Osteocyte (in vitro differentiated cells): ENCODE measurements at regions not wholly inside any gene's neighbourhood (a gene's known extent, or its start where the extent isn't known, plus 50 kb on each side); places are given as distances from the start of the nearest gene placed in this dataset.

ENCODE experiments used
- DNase-seq: peaks from one replicate; pipeline ENCODE4 v3.0.0; 2021; ENCODE audit warnings: mixed read lengths; ENCODE audit not compliant: unreplicated experiment; ENCODE audit errors: extremely low spot score
- H3K27ac Mint-ChIP-seq: one replicate; pipeline ENCODE4 v1.8.0; 2021; ENCODE audit warnings: mild to moderate bottlenecking, mixed read lengths; ENCODE audit not compliant: unreplicated experiment
- H3K27me3 Mint-ChIP-seq: one replicate; pipeline ENCODE4 v1.8.0; 2021; ENCODE audit warnings: mixed read lengths; ENCODE audit not compliant: unreplicated experiment
- H3K36me3 Mint-ChIP-seq: one replicate; pipeline ENCODE4 v1.8.0; 2021; ENCODE audit warnings: mixed read lengths; ENCODE audit not compliant: unreplicated experiment
- H3K4me1 Mint-ChIP-seq: one replicate; pipeline ENCODE4 v1.8.0; 2021; ENCODE audit warnings: mixed read lengths; ENCODE audit not compliant: unreplicated experiment
- H3K4me3 Mint-ChIP-seq: one replicate; pipeline ENCODE4 v1.8.0; 2021; ENCODE audit warnings: mild to moderate bottlenecking, moderate library complexity, mixed read lengths; ENCODE audit not compliant: unreplicated experiment
- H3K9me3 Mint-ChIP-seq: one replicate; pipeline ENCODE4 v1.8.0; 2021; ENCODE audit warnings: mixed read lengths; ENCODE audit not compliant: unreplicated experiment
- TF ChIP-seq, protein P1 (sequence below): fragments of 200-600 bp; sonication (generic); IDR thresholded peaks from 2 replicates; pipeline ENCODE4 v1.5.0; 2021; ENCODE audit warnings: antibody characterized with exemption, mild to moderate bottlenecking, moderate library complexity

DNA sequence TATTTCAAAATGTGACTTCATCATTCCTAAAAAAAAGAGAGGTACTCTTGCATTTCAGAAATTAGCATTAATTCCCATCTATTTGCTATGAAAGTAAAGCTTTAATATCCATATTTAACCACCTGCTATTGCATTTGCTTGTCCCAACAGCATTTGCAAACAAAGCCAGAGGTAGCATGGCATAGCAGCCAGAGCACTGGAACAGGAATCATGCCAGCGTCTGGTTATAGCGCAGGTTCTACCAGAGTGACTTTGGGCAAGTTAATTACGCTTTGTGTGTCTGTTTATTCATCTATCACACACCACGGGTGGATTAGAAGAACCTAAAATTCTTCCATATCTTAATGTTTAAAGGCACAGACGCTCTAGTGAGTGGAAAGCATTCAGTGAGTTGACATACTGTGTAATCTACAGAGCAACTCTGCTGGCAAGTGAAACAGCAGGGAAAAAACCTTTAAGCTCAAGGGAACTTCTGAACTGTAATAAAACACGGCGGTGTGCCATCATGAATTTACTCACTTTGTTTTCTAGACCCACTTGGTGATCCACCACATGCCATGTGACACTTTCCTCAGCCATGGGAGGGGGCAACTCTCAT lies 76.6 kb upstream of the QRFPR start:
- H3K27ac Mint-ChIP-seq, result no peak overlapping the region
- no peak for DNase-seq

DNA sequence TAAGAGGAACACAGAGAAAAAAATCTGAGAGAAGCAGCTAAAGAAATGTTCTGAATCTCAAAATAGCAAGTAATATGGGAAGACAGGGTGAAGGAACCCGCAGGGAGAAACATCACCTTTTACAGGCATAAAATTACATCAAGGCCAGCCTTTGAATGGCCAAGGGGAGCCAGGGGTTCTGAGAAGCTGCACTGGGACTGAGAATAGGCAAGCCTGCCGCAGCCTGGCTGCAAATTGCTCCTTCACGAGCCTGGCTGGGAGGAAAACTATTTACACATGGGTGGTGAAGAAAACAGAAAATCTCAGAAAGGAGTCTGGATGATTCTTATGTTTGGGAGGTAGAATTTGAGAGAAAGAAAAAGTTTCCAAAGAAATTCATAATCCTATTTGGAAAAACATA lies 74.5 kb upstream of the QRFPR start:
- Mint-ChIP-seq H3K4me1 (no peaks in the 10 kb centered on the region), H3K27ac (no peak overlapping the region), H3K36me3 (no peaks in the 10 kb centered on the region), H3K4me3 (no peak overlapping the region), H3K9me3 (no peaks in the 10 kb centered on the region), H3K27me3 (peaks cover 50% of the 10 kb centered on the region)
- TF ChIP-seq, protein P1, sequence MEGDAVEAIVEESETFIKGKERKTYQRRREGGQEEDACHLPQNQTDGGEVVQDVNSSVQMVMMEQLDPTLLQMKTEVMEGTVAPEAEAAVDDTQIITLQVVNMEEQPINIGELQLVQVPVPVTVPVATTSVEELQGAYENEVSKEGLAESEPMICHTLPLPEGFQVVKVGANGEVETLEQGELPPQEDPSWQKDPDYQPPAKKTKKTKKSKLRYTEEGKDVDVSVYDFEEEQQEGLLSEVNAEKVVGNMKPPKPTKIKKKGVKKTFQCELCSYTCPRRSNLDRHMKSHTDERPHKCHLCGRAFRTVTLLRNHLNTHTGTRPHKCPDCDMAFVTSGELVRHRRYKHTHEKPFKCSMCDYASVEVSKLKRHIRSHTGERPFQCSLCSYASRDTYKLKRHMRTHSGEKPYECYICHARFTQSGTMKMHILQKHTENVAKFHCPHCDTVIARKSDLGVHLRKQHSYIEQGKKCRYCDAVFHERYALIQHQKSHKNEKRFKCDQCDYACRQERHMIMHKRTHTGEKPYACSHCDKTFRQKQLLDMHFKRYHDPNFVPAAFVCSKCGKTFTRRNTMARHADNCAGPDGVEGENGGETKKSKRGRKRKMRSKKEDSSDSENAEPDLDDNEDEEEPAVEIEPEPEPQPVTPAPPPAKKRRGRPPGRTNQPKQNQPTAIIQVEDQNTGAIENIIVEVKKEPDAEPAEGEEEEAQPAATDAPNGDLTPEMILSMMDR, result no peak
- DNase-seq, result no peak

More for the DNA sequence above, 76.6 kb upstream of the QRFPR start:
- H3K36me3 Mint-ChIP-seq, result no peaks in the 10 kb centered on the region
- H3K27me3 Mint-ChIP-seq, result peaks cover 54% of the 10 kb centered on the region
- no peaks in the 10 kb centered on the region for H3K9me3 Mint-ChIP-seq
- H3K4me1 Mint-ChIP-seq, result no peaks in the 10 kb centered on the region
- TF ChIP-seq, protein P1, result no peak
- no peak overlapping the region for H3K4me3 Mint-ChIP-seq

DNA sequence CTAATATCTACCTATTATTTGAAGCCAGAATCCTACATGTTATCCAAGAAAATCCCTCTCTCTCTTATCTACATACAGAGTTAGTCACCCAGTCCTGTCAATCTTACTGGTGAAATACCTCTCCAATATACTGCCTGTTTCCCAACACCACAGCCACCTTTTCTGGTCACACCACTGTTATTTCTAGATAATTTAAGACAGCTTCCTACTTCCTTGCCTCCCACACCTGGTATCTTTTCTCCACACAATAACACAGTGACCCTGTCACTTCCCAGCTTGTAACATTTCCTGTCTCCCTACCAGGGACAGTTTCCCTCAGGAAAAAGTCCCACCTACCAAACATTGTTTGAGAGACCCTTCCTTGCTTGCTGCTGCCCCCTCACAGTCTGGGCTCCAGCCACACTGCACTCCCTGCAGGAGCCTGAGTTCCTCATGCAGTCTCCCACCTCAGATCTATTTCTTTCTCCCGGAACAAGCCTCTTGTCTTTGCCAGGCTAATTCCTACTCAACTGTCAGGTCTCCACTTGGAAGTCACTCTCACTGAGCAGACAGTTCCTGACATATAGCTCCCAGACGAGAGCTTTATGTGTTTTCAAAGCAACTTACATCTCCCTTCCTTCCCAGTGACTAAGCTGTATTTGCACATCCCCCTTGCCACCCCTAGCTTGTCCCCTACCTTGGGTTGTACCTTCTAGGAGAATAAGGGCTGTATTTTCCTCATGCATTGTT lies 73.6 kb upstream of the QRFPR start:
- TF ChIP-seq, protein P1, result no peak
- no peaks in the 10 kb centered on the region for H3K4me1 Mint-ChIP-seq
- DNase-seq, result no peak
- no peak overlapping the region for H3K4me3 Mint-ChIP-seq
- H3K27ac Mint-ChIP-seq, result no peak overlapping the region
- H3K9me3 Mint-ChIP-seq, result no peaks in the 10 kb centered on the region
- no peaks in the 10 kb centered on the region for H3K36me3 Mint-ChIP-seq
- peaks cover 49% of the 10 kb centered on the region for H3K27me3 Mint-ChIP-seq

DNA sequence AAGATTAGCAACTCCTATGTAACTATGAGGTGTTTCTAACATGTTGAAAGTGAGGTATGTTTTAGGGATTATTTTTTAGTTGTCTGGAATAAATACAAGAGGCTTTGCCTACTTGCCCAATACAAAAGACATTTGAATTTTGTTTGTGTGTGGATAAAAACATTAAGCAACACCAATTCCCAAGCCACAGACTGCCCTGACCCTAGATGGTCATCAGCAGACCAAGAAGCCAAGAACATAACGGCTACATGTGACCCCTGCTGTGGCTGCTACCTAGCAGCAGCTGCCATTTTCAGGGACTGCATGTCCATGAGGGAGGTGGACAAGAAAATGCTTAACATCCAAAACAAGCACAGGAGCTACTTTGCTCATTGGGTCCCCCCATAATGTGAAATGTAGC lies 70.5 kb upstream of the QRFPR start:
- H3K36me3 Mint-ChIP-seq, result no peaks in the 10 kb centered on the region
- DNase-seq, result no peak
- TF ChIP-seq, protein P1, result no peak
- H3K4me1 Mint-ChIP-seq, result no peaks in the 10 kb centered on the region
- H3K9me3 Mint-ChIP-seq, result no peaks in the 10 kb centered on the region
- peaks cover 32% of the 10 kb centered on the region for H3K27me3 Mint-ChIP-seq
- no peak overlapping the region for H3K27ac Mint-ChIP-seq
- H3K4me3 Mint-ChIP-seq, result no peak overlapping the region

DNA sequence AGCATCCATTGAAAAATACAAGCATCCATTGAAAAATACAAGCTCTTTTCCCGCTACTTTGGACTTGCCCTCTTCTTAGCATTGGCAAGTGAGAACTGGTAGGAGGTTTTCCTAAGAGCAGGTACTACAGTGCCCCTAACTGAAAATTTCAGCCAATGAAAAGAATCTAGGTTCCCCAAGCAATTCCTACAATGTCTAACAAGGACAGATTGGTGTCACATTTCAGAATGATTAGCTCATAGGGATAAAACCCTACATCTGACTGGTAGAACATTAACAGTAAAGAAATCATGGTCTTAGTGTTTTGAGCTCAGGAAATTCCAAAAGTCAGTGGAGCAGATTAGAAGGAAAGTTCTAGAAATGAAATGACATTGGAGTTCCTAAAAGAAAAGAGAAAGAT lies 68.6 kb upstream of the QRFPR start:
- no peak overlapping the region for H3K27ac Mint-ChIP-seq

More for the DNA sequence above, 68.6 kb upstream of the QRFPR start:
- Mint-ChIP-seq H3K9me3 (no peaks in the 10 kb centered on the region), H3K27me3 (peaks cover 20% of the 10 kb centered on the region), H3K36me3 (no peaks in the 10 kb centered on the region), H3K4me3 (no peak overlapping the region), H3K4me1 (no peaks in the 10 kb centered on the region)
- TF ChIP-seq, protein P1, result no peak
- DNase-seq, result no peak
